RPMI7951 (cell line): ENCODE measurements at regions not wholly inside any gene's neighbourhood (a gene's known extent, or its start where the extent isn't known, plus 50 kb on each side); places are given as distances from the start of the nearest gene placed in this dataset.

Experiments
- DNase-seq: peaks from one replicate; pipeline ENCODE4 v3.0.0-alpha.2; 2012; ENCODE audit warnings: low read depth

- DNase-seq: no peak
These were observed 60.6 kb upstream of the ADAMTS9 start for GRCh38 chr3:64748244-64748904.

GRCh38 chr3:64747679-64748078 lies 59.9 kb upstream of the ADAMTS9 start:
- no peak for DNase-seq

GRCh38 chr3:64743887-64744243 lies 56.1 kb upstream of the ADAMTS9 start:
- DNase-seq: no peak

GRCh38 chr3:64743156-64743886 lies 55.5 kb upstream of the ADAMTS9 start:
- no peak for DNase-seq

- DNase-seq: no peak
These were observed 53.5 kb upstream of the ADAMTS9 start for GRCh38 chr3:64741341-64741740.

GRCh38 chr3:64739971-64740631 lies 52.3 kb upstream of the ADAMTS9 start:
- peak; percentile 42 for DNase-seq
